ENCODE measurements at regions not wholly inside any gene's neighbourhood (a gene's known extent, or its start where the extent isn't known, plus 50 kb on each side); places are given as distances from the start of the nearest gene placed in this dataset.
"Not testable (repeated sequence)": the region's sequence is repeated elsewhere in the genome, so short reads cannot be mapped to it uniquely, and the experiment has no call there.

DNA sequence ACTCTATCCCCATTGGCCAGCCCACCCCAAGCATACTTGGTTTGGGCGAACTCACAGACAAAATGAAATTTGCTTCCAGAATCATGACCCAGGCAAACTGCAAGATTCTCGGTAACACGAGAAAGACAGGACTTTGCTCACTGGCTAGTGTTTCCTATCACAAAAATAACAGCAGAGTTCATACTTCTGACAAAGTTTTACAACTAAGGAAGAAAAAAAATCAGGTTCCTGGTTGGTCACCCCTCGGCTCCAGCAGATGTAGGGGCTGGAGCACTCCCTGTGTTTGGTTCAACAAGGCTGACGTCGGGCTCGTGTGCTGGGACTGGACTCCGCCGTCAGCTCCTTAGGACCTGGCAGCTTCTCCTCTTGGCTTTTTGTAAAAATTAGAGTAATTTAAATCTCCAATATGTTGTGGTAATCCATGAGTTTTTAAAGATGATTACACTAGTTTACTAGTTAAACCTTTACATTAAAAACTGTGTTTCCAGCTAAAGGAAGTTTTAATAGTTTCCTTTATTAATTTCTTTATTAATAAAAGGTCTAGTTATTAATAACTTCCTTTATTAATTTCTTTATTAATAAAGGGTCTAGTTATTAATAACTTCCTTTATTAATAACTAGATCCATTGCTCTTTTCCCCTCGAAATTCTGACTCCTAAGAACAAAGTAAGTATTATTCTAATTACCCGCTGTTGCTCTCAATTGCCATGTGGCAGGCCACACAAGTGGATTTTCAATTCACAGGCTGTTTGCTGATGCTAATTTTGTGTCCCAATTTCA lies 115.6 kb upstream of the RNF32 start:
- Mint-ChIP-seq H3K27ac (no peak overlapping the region), H3K36me3 (ENCODE audit: low read depth) (no peaks in the 10 kb centered on the region), H3K27me3 (peaks cover 7% of the 10 kb centered on the region), H3K4me1 (ENCODE audit: low read depth) (no peaks in the 10 kb centered on the region), H3K4me3 (no peak overlapping the region), H3K9me3 (no peaks in the 10 kb centered on the region)
- ChIA-PET POLR2A (no interaction called here), CTCF (no interaction called here)
- DNase-seq, result no peak
- no peak for ATAC-seq
- intact Hi-C loops (cut with micrococcal nuclease), result no loop called here
- TF ChIP-seq CTCF (IDR thresholded peaks at IDR 0.05), result no peak

GRCh38 chr7:156523447-156524048 lies 117.0 kb upstream of the RNF32 start:
- no peak for TF ChIP-seq CTCF (IDR thresholded peaks at IDR 0.05)
- Mint-ChIP-seq H3K27me3 (peaks cover 11% of the 10 kb centered on the region), H3K36me3 (ENCODE audit: low read depth) (no peaks in the 10 kb centered on the region)

GRCh38 chr7:156522801-156523200 lies 117.8 kb upstream of the RNF32 start:
- Mint-ChIP-seq H3K4me3 (no peak overlapping the region), H3K27me3 (peaks cover 11% of the 10 kb centered on the region), H3K9me3 (no peaks in the 10 kb centered on the region), H3K36me3 (ENCODE audit: low read depth) (no peaks in the 10 kb centered on the region), H3K4me1 (ENCODE audit: low read depth) (no peaks in the 10 kb centered on the region), H3K27ac (no peak overlapping the region)
- ATAC-seq (no peak), DNase-seq (no peak)
- no peak for TF ChIP-seq CTCF (IDR thresholded peaks at IDR 0.05)
- CTCF ChIA-PET, result no interaction called here
- POLR2A ChIA-PET, result no interaction called here
- intact Hi-C loops (cut with micrococcal nuclease), result no loop called here

More at GRCh38 chr7:156523447-156524048, 117.0 kb upstream of the RNF32 start:
- ChIA-PET POLR2A (no interaction called here), CTCF (no interaction called here)
- ATAC-seq (no peak), DNase-seq (no peak)
- Mint-ChIP-seq H3K4me3 (no peak overlapping the region), H3K4me1 (ENCODE audit: low read depth) (no peaks in the 10 kb centered on the region), H3K9me3 (no peaks in the 10 kb centered on the region), H3K27ac (no peak overlapping the region)
- intact Hi-C loops (cut with micrococcal nuclease), result no loop called here

- CTCF ChIA-PET, result no interaction called here
- Mint-ChIP-seq H3K4me1 (ENCODE audit: low read depth) (no peaks in the 10 kb centered on the region), H3K27ac (no peak overlapping the region), H3K27me3 (peaks cover 15% of the 10 kb centered on the region), H3K36me3 (ENCODE audit: low read depth) (no peaks in the 10 kb centered on the region), H3K4me3 (no peak overlapping the region), H3K9me3 (no peaks in the 10 kb centered on the region)
- intact Hi-C loops (cut with micrococcal nuclease), result no loop called here
- POLR2A ChIA-PET, result no interaction called here
- ATAC-seq (no peak), DNase-seq (no peak)
- no peak for TF ChIP-seq CTCF (IDR thresholded peaks at IDR 0.05)
Measured at GRCh38 chr7:156519070-156519469, 121.5 kb upstream of the RNF32 start.

DNA sequence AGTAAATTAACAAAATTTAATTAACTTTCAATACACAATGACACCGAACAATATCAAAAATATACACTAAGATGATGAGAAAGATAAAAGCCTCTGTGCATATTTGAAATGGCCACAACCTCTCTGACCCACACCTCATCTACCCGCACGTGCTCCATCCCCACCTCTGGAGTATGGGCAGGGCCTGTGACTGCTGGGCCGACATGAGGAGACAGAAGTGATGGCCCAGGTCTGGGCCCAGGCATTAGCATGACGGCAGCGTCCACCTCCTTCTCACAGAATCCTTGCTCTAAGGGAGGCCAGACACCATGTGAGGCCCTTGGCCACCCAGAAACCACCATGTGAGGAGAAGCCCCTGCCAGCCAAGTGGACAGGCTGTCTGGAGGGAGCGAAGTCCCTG lies 122.1 kb upstream of the RNF32 start:
- DNase-seq (no peak), ATAC-seq (no peak)
- no peaks in the 10 kb centered on the region for H3K9me3 Mint-ChIP-seq
- no peaks in the 10 kb centered on the region for H3K4me1 Mint-ChIP-seq (ENCODE audit: low read depth)
- intact Hi-C loops (cut with micrococcal nuclease), result no loop called here
- TF ChIP-seq CTCF (IDR thresholded peaks at IDR 0.05), result no peak
- no peaks in the 10 kb centered on the region for H3K36me3 Mint-ChIP-seq (ENCODE audit: low read depth)
- H3K27me3 Mint-ChIP-seq, result peaks cover 15% of the 10 kb centered on the region
- no peak overlapping the region for H3K27ac Mint-ChIP-seq
- H3K4me3 Mint-ChIP-seq, result no peak overlapping the region
- CTCF ChIA-PET, result no interaction called here
- POLR2A ChIA-PET, result no interaction called here

- peaks cover 16% of the 10 kb centered on the region for H3K27me3 Mint-ChIP-seq
- CTCF ChIA-PET; H3K9me3 Mint-ChIP-seq; H3K4me3 Mint-ChIP-seq; H3K36me3 Mint-ChIP-seq (ENCODE audit: low read depth); POLR2A ChIA-PET; H3K4me1 Mint-ChIP-seq (ENCODE audit: low read depth); ATAC-seq; H3K27ac Mint-ChIP-seq; intact Hi-C loops (cut with micrococcal nuclease); DNase-seq: not testable (repeated sequence)
Measured at GRCh38 chr7:156517858-156518257, 122.7 kb upstream of the RNF32 start.
